Breast epithelium (tissue), 4 donors: ENCODE measurements at regions not wholly inside any gene's neighbourhood (a gene's known extent, or its start where the extent isn't known, plus 50 kb on each side); places are given as distances from the start of the nearest gene placed in this dataset.

ENCODE experiments used
- DNase-seq, 2 donors: peaks; one replicate each; pipeline ENCODE4 v3.0.0-alpha.2; 2019; ENCODE audit warnings: low spot score in 2 of 2
- H3K27ac ChIP-seq, 2 donors: fragments of 200-600 bp; sonication (generic) in 1 of 2; one replicate each; pipeline ENCODE4 v1.5.1; 2016 to 2019; ENCODE audit warnings: mild to moderate bottlenecking in 1 of 2
- H3K27me3 ChIP-seq, 2 donors: fragments of 200-600 bp; sonication (generic) in 1 of 2; one replicate each; pipeline versions ENCODE4 v1.5.1 to v1.6.0; 2017 to 2019; ENCODE audit warnings: control low read depth in 1 of 2, mild to moderate bottlenecking in 1 of 2
- H3K36me3 ChIP-seq: fragments of 200-600 bp; one replicate; pipeline ENCODE4 v1.5.1; 2019
- H3K4me1 ChIP-seq, 2 donors: fragments of 200-600 bp; sonication (generic); one replicate each; pipeline ENCODE4 v1.5.1; 2016 to 2019; ENCODE audit warnings: control low read depth in 1 of 2
- H3K4me3 ChIP-seq, 3 donors: fragments of 200-600 bp; sonication (generic); 1 replicate in 2 of 3; 2 replicates in 1 of 3; pipeline ENCODE4 v1.5.1; 2016 to 2019; ENCODE audit warnings: mild to moderate bottlenecking in 3 of 3, moderate library complexity in 2 of 3
- H3K9me3 ChIP-seq, 2 donors: fragments of 200-600 bp; sonication (generic) in 1 of 2; one replicate each; pipeline ENCODE4 v1.5.1; 2016 to 2019; ENCODE audit warnings: control low read depth in 1 of 2
- CTCF ChIP-seq, 3 donors: fragments of 450-650 bp; IDR thresholded peaks; one replicate each; pipeline ENCODE4 v1.5.1; 2016 to 2017; ENCODE audit warnings: antibody characterized with exemption in 3 of 3, mild to moderate bottlenecking in 3 of 3, moderate library complexity in 3 of 3
- POLR2A ChIP-seq: fragments of 450-650 bp; IDR thresholded peaks from one replicate; pipeline ENCODE4 v1.6.1; 2016; ENCODE audit warnings: antibody characterized with exemption, mild to moderate bottlenecking, moderate library complexity
- POLR2AphosphoS5 ChIP-seq, 3 donors: sonication (generic); formaldehyde crosslinking; IDR thresholded peaks; one replicate each; pipeline ENCODE4 v1.6.1; 2017; ENCODE audit warnings: antibody characterized with exemption in 3 of 3
- intact Hi-C: fragments of 100-400 bp; cut with DNase I; formaldehyde crosslinking; loops from one replicate; pipeline ENCODE4 v1.15.1; 2023; ENCODE audit warnings: low total_unique reads

DNA sequence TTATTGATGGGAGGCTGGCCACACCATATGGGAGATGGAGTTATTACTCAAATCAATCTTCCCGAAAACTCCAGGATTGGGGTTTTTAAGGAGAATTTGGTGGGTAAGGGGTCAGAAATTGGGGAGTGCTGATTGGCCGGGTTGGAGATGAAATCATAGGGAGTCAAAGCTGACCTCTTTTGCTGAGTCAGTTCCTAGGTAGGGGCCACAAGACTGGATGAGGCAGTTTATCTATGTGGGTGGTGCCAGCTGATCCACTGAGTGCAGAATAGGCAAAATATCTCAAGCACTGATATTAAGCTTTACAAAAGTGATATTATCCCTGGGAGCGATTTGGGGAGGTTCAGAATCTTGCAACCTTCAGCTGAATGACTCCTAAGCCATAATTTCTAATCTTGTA lies 75.7 kb upstream of the CLINT1 start:
- Histone ChIP-seq H3K4me1 (no peaks in the 10 kb centered on the region), H3K27me3 (no peaks in the 10 kb centered on the region), H3K36me3 (no peaks in the 10 kb centered on the region), H3K4me3 (no peak overlapping the region), H3K27ac (no peak overlapping the region), H3K9me3 (peaks cover 0 to 6% of the 10 kb centered on the region in 2 donors)
- no peak for TF ChIP-seq POLR2A
- TF ChIP-seq POLR2AphosphoS5 (IDR thresholded peaks at IDR 0.05) = no peak
- TF ChIP-seq CTCF (IDR thresholded peaks at IDR 0.05) = no peak
- intact Hi-C loops = no loop called here
- DNase-seq = no peak

DNA sequence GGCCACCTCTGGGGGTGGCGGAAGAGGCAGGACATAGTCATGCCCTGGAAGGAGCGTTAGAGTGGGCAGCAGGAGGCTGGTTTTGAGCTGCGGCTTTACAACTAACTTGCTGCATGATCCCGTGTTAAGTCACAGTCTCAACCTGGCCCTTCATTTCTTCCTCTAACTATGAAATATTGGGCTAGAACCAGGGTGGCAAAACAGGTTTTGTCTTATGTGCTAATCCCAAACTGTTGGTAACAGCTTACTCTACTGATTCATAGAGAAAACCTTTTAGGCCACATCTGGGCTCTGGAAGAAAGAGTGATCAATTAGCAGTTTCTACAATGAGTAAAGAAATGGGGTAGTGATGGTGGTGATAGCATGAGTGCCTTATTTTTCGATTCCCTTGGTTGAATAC lies 74.1 kb upstream of the CLINT1 start:
- H3K36me3 ChIP-seq = no peaks in the 10 kb centered on the region
- intact Hi-C loops = no loop called here
- no peak overlapping the region for H3K27ac ChIP-seq
- no peak for TF ChIP-seq POLR2AphosphoS5 (IDR thresholded peaks at IDR 0.05)
- no peak for TF ChIP-seq POLR2A
- no peak for TF ChIP-seq CTCF (IDR thresholded peaks at IDR 0.05)
- no peak overlapping the region for H3K4me3 ChIP-seq
- peaks cover 0 to 6% of the 10 kb centered on the region in 2 donors for H3K9me3 ChIP-seq
- no peak for DNase-seq
- no peaks in the 10 kb centered on the region for H3K4me1 ChIP-seq
- no peaks in the 10 kb centered on the region for H3K27me3 ChIP-seq

DNA sequence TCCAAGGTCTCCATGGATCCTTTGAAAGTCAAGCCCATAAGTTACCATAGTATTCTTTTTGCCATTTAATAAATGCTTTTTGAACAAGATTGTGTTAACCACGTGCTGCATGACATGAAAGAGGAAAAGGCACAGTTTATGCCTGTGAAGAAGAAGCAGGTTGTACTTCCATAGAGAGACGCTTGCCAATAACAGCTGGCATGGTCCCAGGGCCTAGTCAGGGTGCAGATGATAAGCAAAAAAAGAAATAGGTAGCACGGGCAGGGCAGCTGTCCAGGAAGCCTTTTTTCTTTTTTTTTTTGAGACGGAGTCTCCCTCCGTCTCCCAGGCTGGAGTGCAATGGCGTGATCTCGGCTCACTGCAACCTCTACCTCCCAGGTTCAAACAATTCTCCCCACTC lies 71.8 kb upstream of the CLINT1 start:
- H3K36me3 ChIP-seq = no peaks in the 10 kb centered on the region
- no peak overlapping the region for H3K27ac ChIP-seq
- DNase-seq = no peak
- intact Hi-C loops = no loop called here
- no peaks in the 10 kb centered on the region for H3K27me3 ChIP-seq
- H3K4me1 ChIP-seq = no peaks in the 10 kb centered on the region
- no peak overlapping the region for H3K4me3 ChIP-seq
- peaks cover 0 to 6% of the 10 kb centered on the region in 2 donors for H3K9me3 ChIP-seq
- TF ChIP-seq POLR2AphosphoS5 (IDR thresholded peaks at IDR 0.05) (no peak), POLR2A (no peak), CTCF (IDR thresholded peaks at IDR 0.05) (no peak)

DNA sequence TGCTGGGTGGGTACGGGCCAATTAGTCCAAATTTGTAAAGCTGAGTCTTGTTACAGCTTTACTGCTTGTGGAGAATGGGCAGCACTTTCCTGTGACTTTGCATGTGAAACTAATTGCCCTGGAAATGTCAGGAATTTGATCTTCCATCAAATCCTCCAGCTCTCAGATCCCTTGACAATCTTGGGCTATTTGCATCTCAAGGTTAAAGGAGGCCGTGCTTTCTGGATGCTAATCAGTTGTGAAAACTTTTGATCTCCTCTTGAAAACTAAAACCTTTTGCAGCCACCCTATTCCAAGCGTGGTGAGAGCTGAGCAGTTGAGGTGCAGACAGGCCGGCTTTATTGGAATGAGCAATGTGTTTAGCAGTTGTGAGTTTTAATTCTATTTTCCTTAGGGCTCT lies 68.0 kb upstream of the CLINT1 start:
- H3K27me3 ChIP-seq = no peaks in the 10 kb centered on the region
- no peaks in the 10 kb centered on the region for H3K4me1 ChIP-seq
- H3K4me3 ChIP-seq = no peak overlapping the region
- no peaks in the 10 kb centered on the region for H3K9me3 ChIP-seq
- intact Hi-C loops = no loop called here
- no peak for TF ChIP-seq POLR2AphosphoS5 (IDR thresholded peaks at IDR 0.05)
- no peak for TF ChIP-seq POLR2A
- no peak for TF ChIP-seq CTCF (IDR thresholded peaks at IDR 0.05)
- no peak overlapping the region for H3K27ac ChIP-seq
- H3K36me3 ChIP-seq = no peaks in the 10 kb centered on the region
- DNase-seq = no peak

- no peak for DNase-seq
- Histone ChIP-seq H3K9me3 (no peaks in the 10 kb centered on the region), H3K4me1 (no peaks in the 10 kb centered on the region), H3K4me3 (no peak overlapping the region), H3K36me3 (no peaks in the 10 kb centered on the region), H3K27ac (no peak overlapping the region), H3K27me3 (no peaks in the 10 kb centered on the region)
- TF ChIP-seq POLR2AphosphoS5 (IDR thresholded peaks at IDR 0.05) (no peak), POLR2A (no peak), CTCF (IDR thresholded peaks at IDR 0.05) (no peak)
- intact Hi-C loops = no loop called here
These were observed 67.1 kb upstream of the CLINT1 start for GRCh38 chr5:157925786-157926671.
